ENCODE measurements at regions not wholly inside any gene's neighbourhood (a gene's known extent, or its start where the extent isn't known, plus 50 kb on each side); places are given as distances from the start of the nearest gene placed in this dataset.
A peak's percentile ranks its signal among the peaks of the same experiment; 100 is the strongest.

DNA sequence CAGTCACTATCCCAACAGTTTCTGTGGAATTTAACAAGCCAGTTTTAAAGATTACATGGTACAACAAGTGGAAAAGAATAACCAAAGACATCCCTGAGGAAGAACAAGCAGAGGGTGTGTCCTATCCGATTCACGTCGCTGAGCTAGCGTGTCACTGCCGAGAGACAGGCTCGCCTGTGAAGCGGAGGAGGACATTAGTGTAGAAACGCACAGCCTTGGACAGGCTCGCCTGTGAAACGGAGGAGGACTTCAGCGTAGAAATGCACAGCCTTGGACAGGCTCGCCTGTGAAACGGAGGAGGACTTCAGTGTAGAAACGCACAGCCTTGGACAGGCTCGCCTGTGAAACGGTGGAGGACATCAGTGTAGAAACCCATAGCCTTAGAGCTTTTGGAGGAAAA, 52.7 kb upstream of the INPP5A start:
- no peaks in the 10 kb centered on the region for H3K36me3 ChIP-seq (ENCODE audit: insufficient read depth, low read length)
- H3K4me3 ChIP-seq (ENCODE audit: insufficient read depth, low read length), result no peak overlapping the region
- no peak overlapping the region for H2AFZ ChIP-seq (ENCODE audit: low read length)
- H3K27me3 ChIP-seq (ENCODE audit: insufficient read depth, low read length), result peaks cover 22% of the 10 kb centered on the region
- DNase-seq (ENCODE audit: insufficient read length, low spot score, missing footprints), result no peak
- H3K4me2 ChIP-seq (ENCODE audit: insufficient read depth, low read length), result no peak overlapping the region
- H3K27ac ChIP-seq (ENCODE audit: low read depth, low read length), result no peak overlapping the region
- TF ChIP-seq, protein P1, sequence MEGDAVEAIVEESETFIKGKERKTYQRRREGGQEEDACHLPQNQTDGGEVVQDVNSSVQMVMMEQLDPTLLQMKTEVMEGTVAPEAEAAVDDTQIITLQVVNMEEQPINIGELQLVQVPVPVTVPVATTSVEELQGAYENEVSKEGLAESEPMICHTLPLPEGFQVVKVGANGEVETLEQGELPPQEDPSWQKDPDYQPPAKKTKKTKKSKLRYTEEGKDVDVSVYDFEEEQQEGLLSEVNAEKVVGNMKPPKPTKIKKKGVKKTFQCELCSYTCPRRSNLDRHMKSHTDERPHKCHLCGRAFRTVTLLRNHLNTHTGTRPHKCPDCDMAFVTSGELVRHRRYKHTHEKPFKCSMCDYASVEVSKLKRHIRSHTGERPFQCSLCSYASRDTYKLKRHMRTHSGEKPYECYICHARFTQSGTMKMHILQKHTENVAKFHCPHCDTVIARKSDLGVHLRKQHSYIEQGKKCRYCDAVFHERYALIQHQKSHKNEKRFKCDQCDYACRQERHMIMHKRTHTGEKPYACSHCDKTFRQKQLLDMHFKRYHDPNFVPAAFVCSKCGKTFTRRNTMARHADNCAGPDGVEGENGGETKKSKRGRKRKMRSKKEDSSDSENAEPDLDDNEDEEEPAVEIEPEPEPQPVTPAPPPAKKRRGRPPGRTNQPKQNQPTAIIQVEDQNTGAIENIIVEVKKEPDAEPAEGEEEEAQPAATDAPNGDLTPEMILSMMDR (IDR thresholded peaks at IDR 0.05; ENCODE audit: extremely low read depth, low read depth, low read length), result no peak
- no peaks in the 10 kb centered on the region for H3K9me3 ChIP-seq (ENCODE audit: low read depth, low read length)
- H3K4me1 ChIP-seq (ENCODE audit: insufficient read depth, low read length), result no peaks in the 10 kb centered on the region
- no peaks in the 10 kb centered on the region for H3K79me2 ChIP-seq (ENCODE audit: insufficient read depth, low read length)
- H4K20me1 ChIP-seq (ENCODE audit: insufficient read depth, low read length), result no peaks in the 10 kb centered on the region

DNA sequence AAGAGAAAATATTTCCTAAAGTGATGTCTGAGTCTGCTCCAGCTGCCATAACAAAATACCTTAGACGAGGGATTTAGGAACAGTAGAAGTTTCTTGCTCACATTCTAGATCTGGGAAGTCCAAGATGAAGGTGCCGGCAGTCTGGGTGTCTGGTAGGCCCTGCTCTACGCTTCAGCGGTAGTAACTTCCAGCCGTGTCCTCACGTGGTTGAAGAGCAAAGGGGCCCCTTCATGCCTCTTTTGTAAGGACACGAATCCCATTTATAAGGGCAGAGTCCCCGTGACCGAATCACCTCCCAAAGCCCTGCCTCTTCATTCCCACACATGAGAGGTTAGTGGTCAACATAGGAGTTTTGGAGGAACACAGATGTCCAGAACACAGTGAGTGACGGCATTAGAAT, 52.2 kb upstream of the INPP5A start:
- H3K4me3 ChIP-seq (ENCODE audit: insufficient read depth, low read length), result no peak overlapping the region
- peak; percentile 51 for DNase-seq (ENCODE audit: insufficient read length, low spot score, missing footprints)
- TF ChIP-seq, protein P1 (IDR thresholded peaks at IDR 0.05; ENCODE audit: extremely low read depth, low read depth, low read length), result no peak

DNA sequence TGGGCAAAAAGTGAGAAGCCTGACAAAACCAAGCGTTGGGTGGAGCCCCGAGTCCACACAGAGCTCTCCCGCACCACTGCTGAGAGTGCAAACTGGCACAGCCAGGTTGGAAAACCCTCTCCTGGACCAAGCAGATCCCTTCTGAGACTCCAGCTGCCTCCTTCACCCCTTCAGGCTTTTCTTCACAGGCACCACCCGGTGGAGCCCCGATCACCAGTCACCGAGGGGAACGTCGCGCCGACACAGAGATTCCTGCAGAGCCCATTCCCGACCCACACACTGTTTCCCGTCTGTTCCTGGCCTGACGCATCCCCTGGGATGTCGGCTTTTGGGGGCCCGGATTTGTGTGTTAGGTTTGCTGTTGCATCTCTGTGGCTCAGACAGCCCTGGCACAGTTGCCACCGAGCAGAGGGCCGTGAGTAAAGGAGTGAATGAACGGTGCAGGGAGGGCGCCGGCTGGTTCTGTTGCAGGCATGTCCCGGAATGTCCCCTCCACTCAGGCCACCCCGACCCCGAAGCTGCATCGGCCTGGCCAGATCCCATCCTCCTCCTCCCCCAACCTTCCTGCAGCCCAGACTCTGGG, 51.0 kb upstream of the INPP5A start:
- no peaks in the 10 kb centered on the region for H4K20me1 ChIP-seq (ENCODE audit: insufficient read depth, low read length)
- DNase-seq (ENCODE audit: insufficient read length, low spot score, missing footprints), result peak; percentile 76
- TF ChIP-seq, protein P1 (IDR thresholded peaks at IDR 0.05; ENCODE audit: extremely low read depth, low read depth, low read length), result no peak
- H3K27ac ChIP-seq (ENCODE audit: low read depth, low read length), result no peak overlapping the region
- no peaks in the 10 kb centered on the region for H3K79me2 ChIP-seq (ENCODE audit: insufficient read depth, low read length)
- H3K4me3 ChIP-seq (ENCODE audit: insufficient read depth, low read length), result no peak overlapping the region
- no peaks in the 10 kb centered on the region for H3K36me3 ChIP-seq (ENCODE audit: insufficient read depth, low read length)
- no peaks in the 10 kb centered on the region for H3K9me3 ChIP-seq (ENCODE audit: low read depth, low read length)
- H3K4me2 ChIP-seq (ENCODE audit: insufficient read depth, low read length), result no peak overlapping the region
- H2AFZ ChIP-seq (ENCODE audit: low read length), result no peak overlapping the region
- no peaks in the 10 kb centered on the region for H3K4me1 ChIP-seq (ENCODE audit: insufficient read depth, low read length)
- H3K27me3 ChIP-seq (ENCODE audit: insufficient read depth, low read length), result peaks cover 16% of the 10 kb centered on the region

More for the DNA sequence above, 52.2 kb upstream of the INPP5A start:
- H3K4me2 ChIP-seq (ENCODE audit: insufficient read depth, low read length), result no peak overlapping the region
- H3K27ac ChIP-seq (ENCODE audit: low read depth, low read length), result no peak overlapping the region
- H3K27me3 ChIP-seq (ENCODE audit: insufficient read depth, low read length), result peaks cover 22% of the 10 kb centered on the region
- no peak overlapping the region for H2AFZ ChIP-seq (ENCODE audit: low read length)
- no peaks in the 10 kb centered on the region for H3K4me1 ChIP-seq (ENCODE audit: insufficient read depth, low read length)
- no peaks in the 10 kb centered on the region for H3K9me3 ChIP-seq (ENCODE audit: low read depth, low read length)
- H3K79me2 ChIP-seq (ENCODE audit: insufficient read depth, low read length), result no peaks in the 10 kb centered on the region
- H3K36me3 ChIP-seq (ENCODE audit: insufficient read depth, low read length), result no peaks in the 10 kb centered on the region
- H4K20me1 ChIP-seq (ENCODE audit: insufficient read depth, low read length), result no peaks in the 10 kb centered on the region

DNA sequence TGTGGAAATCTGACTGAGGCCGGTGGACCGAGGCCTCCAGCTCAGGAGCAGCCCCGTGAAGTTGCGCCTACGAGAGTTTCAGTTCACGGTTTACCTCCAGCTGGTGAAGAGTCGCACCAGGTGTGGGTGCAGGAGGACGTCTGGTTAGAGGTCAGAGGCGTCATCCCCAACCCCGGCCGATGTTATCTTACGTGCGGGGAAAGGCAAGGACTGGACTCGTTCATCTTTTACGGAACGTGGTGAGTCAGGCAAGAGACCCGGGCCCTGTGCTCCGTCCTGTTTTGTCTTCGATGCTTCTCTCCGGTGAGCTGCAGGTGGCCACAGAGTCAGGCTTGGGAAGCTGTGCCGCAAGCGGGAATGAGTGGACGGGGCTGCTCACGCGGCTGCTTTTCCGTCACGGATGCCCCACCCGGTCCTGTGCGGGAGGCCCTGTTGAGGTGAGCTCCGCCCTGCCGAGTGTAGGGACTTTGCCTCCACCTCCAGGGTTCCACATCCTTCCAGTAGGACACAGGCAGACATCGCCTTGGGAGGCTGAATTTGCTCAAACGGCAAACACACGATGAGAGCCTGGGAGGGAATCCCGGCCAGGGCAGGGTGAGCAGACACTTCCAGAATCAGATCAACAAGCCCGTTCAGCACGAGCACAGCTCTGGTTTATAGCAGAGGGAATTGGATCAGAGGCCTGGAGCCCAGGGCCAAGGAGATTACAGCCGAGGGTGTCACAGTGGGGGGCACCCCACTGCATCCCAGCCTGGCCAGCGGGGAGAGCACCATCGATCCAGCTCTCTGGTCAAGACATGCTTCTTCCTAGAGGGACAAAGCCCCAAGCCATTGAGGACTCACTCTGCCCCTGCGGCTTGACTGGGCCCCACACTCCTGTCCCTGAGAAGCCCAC, 50.1 kb upstream of the INPP5A start:
- Histone ChIP-seq H3K36me3 (ENCODE audit: insufficient read depth, low read length) (no peaks in the 10 kb centered on the region), H3K4me3 (ENCODE audit: insufficient read depth, low read length) (no peak overlapping the region), H3K79me2 (ENCODE audit: insufficient read depth, low read length) (no peaks in the 10 kb centered on the region), H3K4me1 (ENCODE audit: insufficient read depth, low read length) (no peaks in the 10 kb centered on the region), H3K27me3 (ENCODE audit: insufficient read depth, low read length) (peaks cover 9% of the 10 kb centered on the region), H3K9me3 (ENCODE audit: low read depth, low read length) (no peaks in the 10 kb centered on the region), H3K4me2 (ENCODE audit: insufficient read depth, low read length) (no peak overlapping the region), H2AFZ (ENCODE audit: low read length) (no peak overlapping the region), H4K20me1 (ENCODE audit: insufficient read depth, low read length) (no peaks in the 10 kb centered on the region), H3K27ac (ENCODE audit: low read depth, low read length) (no peak overlapping the region)
- TF ChIP-seq, protein P1 (IDR thresholded peaks at IDR 0.05; ENCODE audit: extremely low read depth, low read depth, low read length), result no peak
- peak; percentile 51 for DNase-seq (ENCODE audit: insufficient read length, low spot score, missing footprints)
